GM23338 (cell line): ENCODE measurements at regions not wholly inside any gene's neighbourhood (a gene's known extent, or its start where the extent isn't known, plus 50 kb on each side); places are given as distances from the start of the nearest gene placed in this dataset.
A peak's percentile ranks its signal among the peaks of the same experiment; 100 is the strongest.

Experiments used
- ATAC-seq: fragments of 200-7000 bp; cut with Tn5 transposase; 3 replicates; pipeline ENCODE4 v1.9.1; 2020
- DNase-seq: peaks from one replicate; pipeline ENCODE4 v3.0.0-alpha.2; 2015; ENCODE audit warnings: low spot score
- H2AFZ ChIP-seq: fragments of 200-600 bp; sonication (generic); 2 replicates; pipeline ENCODE4 v1.8.0; 2016; ENCODE audit warnings: antibody characterized with exemption, mild to moderate bottlenecking, moderate library complexity
- H3F3A ChIP-seq: fragments of 200-600 bp; sonication (generic); replicated peaks from 2 replicates; pipeline ENCODE4 v1.8.0; 2017; ENCODE audit warnings: antibody characterized with exemption, mixed run types, low read depth
- H3K27ac ChIP-seq: fragments of 200-600 bp; sonication (generic); 2 replicates; pipeline ENCODE4 v1.6.1; 2016; ENCODE audit warnings: low read depth
- H3K27me3 ChIP-seq: fragments of 200-600 bp; sonication (generic); 2 replicates; pipeline ENCODE4 v1.8.0; 2016; ENCODE audit warnings: mild to moderate bottlenecking, mixed run types, moderate library complexity; ENCODE audit not compliant: insufficient read depth
- H3K36me3 ChIP-seq: fragments of 200-600 bp; sonication (generic); 2 replicates; pipeline ENCODE4 v1.8.0; 2016; ENCODE audit warnings: mild to moderate bottlenecking; ENCODE audit not compliant: insufficient read depth
- H3K4me1 ChIP-seq: fragments of 200-600 bp; sonication (generic); 2 replicates; pipeline ENCODE4 v1.8.0; 2016; ENCODE audit warnings: mild to moderate bottlenecking, moderate library complexity; ENCODE audit not compliant: insufficient read depth
- H3K4me2 ChIP-seq: fragments of 200-600 bp; sonication (generic); 2 replicates; pipeline ENCODE4 v1.7.1; 2017; ENCODE audit warnings: mixed run types
- H3K4me3 ChIP-seq: fragments of 200-600 bp; sonication (generic); 2 replicates; pipeline ENCODE4 v1.6.1; 2016; ENCODE audit warnings: mixed run types
- H3K79me2 ChIP-seq: fragments of 200-600 bp; sonication (generic); replicated peaks from 2 replicates; pipeline ENCODE4 v1.8.0; 2017; ENCODE audit warnings: mild to moderate bottlenecking; ENCODE audit not compliant: insufficient read depth
- H3K9me2 ChIP-seq: fragments of 200-600 bp; sonication (generic); 2 replicates; pipeline ENCODE4 v1.8.0; 2017; ENCODE audit not compliant: insufficient read depth
- H4K20me1 ChIP-seq: fragments of 200-600 bp; sonication (generic); replicated peaks from 2 replicates; pipeline ENCODE4 v1.8.0; 2017; ENCODE audit warnings: mild to moderate bottlenecking; ENCODE audit not compliant: insufficient read depth
- H3K27ac Mint-ChIP-seq: 2 replicates; pipeline ENCODE4 v1.8.0; 2020; ENCODE audit warnings: inconsistent platforms, mild to moderate bottlenecking, moderate library complexity, mixed read lengths
- H3K27me3 Mint-ChIP-seq: 3 replicates; pipeline ENCODE4 v1.8.0; 2022; ENCODE audit warnings: low read depth, mild to moderate bottlenecking, moderate library complexity, mixed read lengths, inconsistent platforms; ENCODE audit not compliant: insufficient read depth, poor library complexity
- H3K36me3 Mint-ChIP-seq: 3 replicates; pipeline ENCODE4 v1.8.0; 2021; ENCODE audit warnings: low read depth, mild to moderate bottlenecking, inconsistent platforms, moderate library complexity, mixed read lengths
- H3K4me1 Mint-ChIP-seq: 3 replicates; pipeline ENCODE4 v1.8.0; 2020; ENCODE audit warnings: mild to moderate bottlenecking, inconsistent platforms, mixed read lengths
- H3K4me3 Mint-ChIP-seq: 3 replicates; pipeline ENCODE4 v1.8.0; 2021; ENCODE audit warnings: moderate library complexity, mild to moderate bottlenecking, inconsistent platforms, mixed read lengths
- H3K9me3 Mint-ChIP-seq: 3 replicates; pipeline ENCODE4 v1.8.0; 2020; ENCODE audit warnings: moderate library complexity, mild to moderate bottlenecking, inconsistent platforms, mixed read lengths
- CREB1 ChIP-seq: fragments of 250-450 bp; sonication (Bioruptor Pico); IDR thresholded peaks from 2 replicates; pipeline ENCODE4 v1.5.0; 2020; ENCODE audit warnings: low read depth, mild to moderate bottlenecking, moderate library complexity
- CTCF ChIP-seq, 2 experiments: fragments of 200-600 bp in 1 of 2; sonication (generic) in 1 of 2; conservative IDR thresholded peaks; 2 replicates each; pipeline versions ENCODE4 v1.5.1 to v1.6.1; 2016 to 2017; ENCODE audit warnings: antibody characterized with exemption in 2 of 2, low read depth in 2 of 2, mild to moderate bottlenecking in 2 of 2, moderate library complexity in 1 of 2
- EZH2phosphoT487 ChIP-seq: fragments of 200-600 bp; sonication (generic); IDR thresholded peaks from one replicate; pipeline ENCODE4 v1.8.1; 2018; ENCODE audit warnings: antibody characterized with exemption; ENCODE audit not compliant: unreplicated experiment
- JUNB ChIP-seq: IDR thresholded peaks from one replicate; pipeline ENCODE4 v1.6.1; 2016; ENCODE audit warnings: antibody characterized with exemption; ENCODE audit not compliant: unreplicated experiment
- NANOG ChIP-seq: IDR thresholded peaks from 2 replicates; pipeline ENCODE4 v1.6.1; 2016; ENCODE audit warnings: antibody characterized with exemption, borderline replicate concordance
- POLR2AphosphoS5 ChIP-seq: IDR thresholded peaks from 2 replicates; pipeline ENCODE4 v1.6.1; 2016; ENCODE audit warnings: antibody characterized with exemption, low read depth
- REST ChIP-seq: IDR thresholded peaks from one replicate; pipeline ENCODE4 v1.6.1; 2018; ENCODE audit warnings: antibody characterized with exemption; ENCODE audit not compliant: unreplicated experiment
- ZNF114 ChIP-seq: fragments of 250-450 bp; sonication (Bioruptor Pico); IDR thresholded peaks from 2 replicates; pipeline ENCODE4 v1.5.0; 2020; ENCODE audit warnings: mild to moderate bottlenecking, moderate library complexity
- ZNF331 ChIP-seq: fragments of 250-450 bp; sonication (Bioruptor Pico); IDR thresholded peaks from 2 replicates; pipeline ENCODE4 v1.5.0; 2020; ENCODE audit warnings: low read depth, mild to moderate bottlenecking, moderate library complexity
- TF ChIP-seq, protein P1 (sequence below): IDR thresholded peaks from 2 replicates; pipeline ENCODE4 v1.6.1; 2016; ENCODE audit warnings: antibody characterized with exemption

DNA sequence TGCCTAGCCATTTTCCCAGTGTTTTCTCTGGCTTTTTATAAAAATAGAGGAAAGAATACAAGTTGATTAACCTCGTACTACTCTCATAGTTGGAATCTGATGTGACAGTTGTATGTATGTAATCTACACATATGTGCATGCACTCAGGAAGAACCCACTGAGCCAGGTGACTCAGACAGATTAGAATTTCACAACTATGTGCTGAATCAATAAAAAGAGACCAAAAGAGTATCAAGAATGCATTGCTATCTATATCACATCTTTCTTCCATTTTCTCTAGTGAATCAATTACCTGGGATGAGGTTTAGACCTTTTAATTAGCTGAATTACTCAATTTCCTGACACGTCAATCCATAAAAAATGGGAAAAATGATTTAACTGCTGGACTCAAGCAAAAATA is 319.3 kb upstream of the ATP10A start:
- no peaks in the 10 kb centered on the region for H4K20me1 ChIP-seq
- H3K4me2 ChIP-seq, result no peak overlapping the region
- no peaks in the 10 kb centered on the region for H3K79me2 ChIP-seq
- H2AFZ ChIP-seq, result no peak overlapping the region
- Mint-ChIP-seq H3K9me3 (peaks cover 4% of the 10 kb centered on the region; the same call in 1 of the 3 replicates), H3K27ac (no peak overlapping the region), H3K27me3 (peaks cover 4% of the 10 kb centered on the region), H3K4me3 (no peak overlapping the region), H3K4me1 (peaks cover 14% of the 10 kb centered on the region), H3K36me3 (peaks cover 6% of the 10 kb centered on the region; the same call in 1 of the 3 replicates)
- H3K27me3 ChIP-seq, result no peaks in the 10 kb centered on the region
- no peaks in the 10 kb centered on the region for H3K4me1 ChIP-seq
- H3K9me2 ChIP-seq, result no peaks in the 10 kb centered on the region
- H3K4me3 ChIP-seq, result no peak overlapping the region
- H3F3A ChIP-seq, result no peaks in the 10 kb centered on the region
- H3K36me3 ChIP-seq, result no peaks in the 10 kb centered on the region
- DNase-seq (no peak), ATAC-seq (no peak)
- H3K27ac ChIP-seq, result no peak overlapping the region
- TF ChIP-seq ZNF331 (CRISPR knock-in tag), result no peak
- no peak for TF ChIP-seq CREB1
- no peak for TF ChIP-seq POLR2AphosphoS5
- no peak for TF ChIP-seq NANOG

GRCh38 chr15:26179906-26180305 is 316.8 kb upstream of the ATP10A start:
- H2AFZ ChIP-seq, result peak overlapping the region; percentile 70; the same call in 1 of the 2 replicates
- H3K27ac ChIP-seq, result no peak overlapping the region
- H4K20me1 ChIP-seq, result no peaks in the 10 kb centered on the region
- H3K9me2 ChIP-seq, result no peaks in the 10 kb centered on the region
- H3K27me3 ChIP-seq, result no peaks in the 10 kb centered on the region
- ATAC-seq (peak; percentile 99), DNase-seq (peak; percentile 92)
- Mint-ChIP-seq H3K36me3 (no peaks in the 10 kb centered on the region), H3K4me1 (peaks cover 14% of the 10 kb centered on the region), H3K4me3 (no peak overlapping the region), H3K27me3 (peaks cover 4% of the 10 kb centered on the region), H3K9me3 (no peaks in the 10 kb centered on the region), H3K27ac (peak overlapping the region; percentile 0; the same call in 1 of the 2 replicates)
- H3K4me1 ChIP-seq, result no peaks in the 10 kb centered on the region
- H3K79me2 ChIP-seq, result no peaks in the 10 kb centered on the region
- H3K36me3 ChIP-seq, result no peaks in the 10 kb centered on the region
- H3K4me2 ChIP-seq, result no peak overlapping the region
- no peak for TF ChIP-seq ZNF114
- TF ChIP-seq CTCF (conservative IDR thresholded peaks at IDR 0.05; ENCODE audit: low read depth in 2 of 2), result peak; percentile 79 to 96
- no peak for TF ChIP-seq EZH2phosphoT487
- no peak overlapping the region for H3K4me3 ChIP-seq
- H3F3A ChIP-seq, result no peaks in the 10 kb centered on the region

DNA sequence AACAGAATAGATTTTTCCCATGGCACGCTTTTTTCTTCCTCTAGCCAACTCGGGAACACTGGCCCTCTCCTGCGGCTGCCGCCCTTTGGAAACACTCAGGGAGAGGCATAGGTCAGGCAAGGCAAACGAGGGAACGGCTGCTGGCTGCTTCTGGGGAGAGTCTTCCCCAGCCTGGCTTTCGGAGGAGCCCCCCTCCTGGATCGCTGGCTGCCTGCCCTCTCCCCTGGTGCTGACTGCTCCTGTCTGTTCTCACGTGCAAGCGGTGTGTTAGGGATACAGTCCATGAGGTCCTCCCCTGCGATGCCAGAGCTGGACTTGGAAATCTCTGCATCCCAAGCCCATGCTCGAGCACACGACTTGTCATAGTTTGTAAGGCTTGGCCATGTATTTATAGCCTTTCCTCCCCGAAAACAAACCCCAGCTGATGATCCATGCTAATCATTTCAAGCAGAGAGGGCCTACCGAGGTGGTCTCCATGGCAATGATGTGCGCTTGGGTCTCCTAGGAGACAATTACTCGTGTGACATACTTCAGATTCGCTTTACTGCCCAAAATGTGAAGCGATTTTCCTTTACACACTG is 315.6 kb upstream of the ATP10A start:
- Histone ChIP-seq H3F3A (no peaks in the 10 kb centered on the region), H3K4me2 (no peak overlapping the region), H3K27ac (no peak overlapping the region), H3K79me2 (no peaks in the 10 kb centered on the region), H4K20me1 (no peaks in the 10 kb centered on the region), H3K27me3 (no peaks in the 10 kb centered on the region), H3K36me3 (no peaks in the 10 kb centered on the region), H2AFZ (no peak overlapping the region; the same call in 1 of the 2 replicates), H3K4me1 (no peaks in the 10 kb centered on the region), H3K9me2 (no peaks in the 10 kb centered on the region), H3K4me3 (no peak overlapping the region)
- no peak; the same call in 2 of the 3 replicates for ATAC-seq
- Mint-ChIP-seq H3K27me3 (peaks cover 4% of the 10 kb centered on the region), H3K4me1 (peaks cover 20% of the 10 kb centered on the region), H3K9me3 (no peaks in the 10 kb centered on the region), H3K27ac (no peak overlapping the region), H3K36me3 (no peaks in the 10 kb centered on the region), H3K4me3 (no peak overlapping the region)
- DNase-seq, result no peak
- no peak for TF ChIP-seq REST
- no peak for TF ChIP-seq ZNF331 (CRISPR knock-in tag)
- no peak for TF ChIP-seq NANOG
- TF ChIP-seq, protein P1, sequence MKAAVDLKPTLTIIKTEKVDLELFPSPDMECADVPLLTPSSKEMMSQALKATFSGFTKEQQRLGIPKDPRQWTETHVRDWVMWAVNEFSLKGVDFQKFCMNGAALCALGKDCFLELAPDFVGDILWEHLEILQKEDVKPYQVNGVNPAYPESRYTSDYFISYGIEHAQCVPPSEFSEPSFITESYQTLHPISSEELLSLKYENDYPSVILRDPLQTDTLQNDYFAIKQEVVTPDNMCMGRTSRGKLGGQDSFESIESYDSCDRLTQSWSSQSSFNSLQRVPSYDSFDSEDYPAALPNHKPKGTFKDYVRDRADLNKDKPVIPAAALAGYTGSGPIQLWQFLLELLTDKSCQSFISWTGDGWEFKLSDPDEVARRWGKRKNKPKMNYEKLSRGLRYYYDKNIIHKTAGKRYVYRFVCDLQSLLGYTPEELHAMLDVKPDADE, result no peak
- no peak for TF ChIP-seq JUNB
